GM23338 (cell line): ENCODE measurements at regions not wholly inside any gene's neighbourhood (a gene's known extent, or its start where the extent isn't known, plus 50 kb on each side); places are given as distances from the start of the nearest gene placed in this dataset.
"Not testable (repeated sequence)": the region's sequence is repeated elsewhere in the genome, so short reads cannot be mapped to it uniquely, and the experiment has no call there.

Source experiments
- CREB1 ChIP-seq: fragments of 250-450 bp; sonication (Bioruptor Pico); IDR thresholded peaks from 2 replicates; pipeline ENCODE4 v1.5.0; 2020; ENCODE audit warnings: low read depth, mild to moderate bottlenecking, moderate library complexity
- EZH2 ChIP-seq: fragments of 200-600 bp; sonication (generic); IDR thresholded peaks from one replicate; pipeline ENCODE4 v1.8.0; 2017; ENCODE audit warnings: antibody characterized with exemption, mild to moderate bottlenecking, low read depth; ENCODE audit not compliant: unreplicated experiment
- EZH2phosphoT487 ChIP-seq: fragments of 200-600 bp; sonication (generic); IDR thresholded peaks from one replicate; pipeline ENCODE4 v1.8.1; 2018; ENCODE audit warnings: antibody characterized with exemption; ENCODE audit not compliant: unreplicated experiment
- JUNB ChIP-seq: IDR thresholded peaks from one replicate; pipeline ENCODE4 v1.6.1; 2016; ENCODE audit warnings: antibody characterized with exemption; ENCODE audit not compliant: unreplicated experiment
- NANOG ChIP-seq: IDR thresholded peaks from 2 replicates; pipeline ENCODE4 v1.6.1; 2016; ENCODE audit warnings: antibody characterized with exemption, borderline replicate concordance
- POLR2AphosphoS5 ChIP-seq: IDR thresholded peaks from 2 replicates; pipeline ENCODE4 v1.6.1; 2016; ENCODE audit warnings: antibody characterized with exemption, low read depth
- REST ChIP-seq: IDR thresholded peaks from one replicate; pipeline ENCODE4 v1.6.1; 2018; ENCODE audit warnings: antibody characterized with exemption; ENCODE audit not compliant: unreplicated experiment
- ZNF114 ChIP-seq: fragments of 250-450 bp; sonication (Bioruptor Pico); IDR thresholded peaks from 2 replicates; pipeline ENCODE4 v1.5.0; 2020; ENCODE audit warnings: mild to moderate bottlenecking, moderate library complexity
- ZNF331 ChIP-seq: fragments of 250-450 bp; sonication (Bioruptor Pico); IDR thresholded peaks from 2 replicates; pipeline ENCODE4 v1.5.0; 2020; ENCODE audit warnings: low read depth, mild to moderate bottlenecking, moderate library complexity
- TF ChIP-seq, protein P1 (sequence below), 2 experiments: fragments of 200-600 bp in 1 of 2; sonication (generic) in 1 of 2; conservative IDR thresholded peaks; 2 replicates each; pipeline versions ENCODE4 v1.5.1 to v1.6.1; 2016 to 2017; ENCODE audit warnings: antibody characterized with exemption in 2 of 2, low read depth in 2 of 2, mild to moderate bottlenecking in 2 of 2, moderate library complexity in 1 of 2

DNA sequence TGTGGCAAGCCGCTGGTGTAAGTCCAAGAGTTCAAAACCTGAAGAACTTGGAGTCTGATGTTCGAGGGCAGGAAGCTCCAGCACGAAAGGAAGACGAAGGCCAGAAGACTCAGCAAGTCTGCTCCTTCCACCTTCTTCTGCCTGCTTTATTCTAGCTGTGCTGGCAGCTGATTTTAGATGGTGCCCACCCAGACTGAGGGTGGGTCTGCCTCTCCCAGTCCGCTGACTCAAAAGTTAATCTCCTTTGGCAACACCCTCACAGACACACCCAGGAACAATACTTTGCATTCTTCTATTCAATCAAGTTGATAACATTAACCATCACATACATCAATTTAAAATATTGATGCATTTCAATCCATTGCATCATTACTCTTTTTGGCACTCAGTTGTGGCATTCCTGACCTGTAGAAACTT lies 373.1 kb downstream of the CDH10 start:
- TF ChIP-seq EZH2phosphoT487; REST; POLR2AphosphoS5; EZH2; NANOG; CREB1; ZNF331 (CRISPR knock-in tag); JUNB; ZNF114: not testable (repeated sequence)
- TF ChIP-seq, protein P1, sequence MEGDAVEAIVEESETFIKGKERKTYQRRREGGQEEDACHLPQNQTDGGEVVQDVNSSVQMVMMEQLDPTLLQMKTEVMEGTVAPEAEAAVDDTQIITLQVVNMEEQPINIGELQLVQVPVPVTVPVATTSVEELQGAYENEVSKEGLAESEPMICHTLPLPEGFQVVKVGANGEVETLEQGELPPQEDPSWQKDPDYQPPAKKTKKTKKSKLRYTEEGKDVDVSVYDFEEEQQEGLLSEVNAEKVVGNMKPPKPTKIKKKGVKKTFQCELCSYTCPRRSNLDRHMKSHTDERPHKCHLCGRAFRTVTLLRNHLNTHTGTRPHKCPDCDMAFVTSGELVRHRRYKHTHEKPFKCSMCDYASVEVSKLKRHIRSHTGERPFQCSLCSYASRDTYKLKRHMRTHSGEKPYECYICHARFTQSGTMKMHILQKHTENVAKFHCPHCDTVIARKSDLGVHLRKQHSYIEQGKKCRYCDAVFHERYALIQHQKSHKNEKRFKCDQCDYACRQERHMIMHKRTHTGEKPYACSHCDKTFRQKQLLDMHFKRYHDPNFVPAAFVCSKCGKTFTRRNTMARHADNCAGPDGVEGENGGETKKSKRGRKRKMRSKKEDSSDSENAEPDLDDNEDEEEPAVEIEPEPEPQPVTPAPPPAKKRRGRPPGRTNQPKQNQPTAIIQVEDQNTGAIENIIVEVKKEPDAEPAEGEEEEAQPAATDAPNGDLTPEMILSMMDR (conservative IDR thresholded peaks at IDR 0.05; ENCODE audit: low read depth in 2 of 2), result not testable (repeated sequence)
